B cell (primary cell): ENCODE measurements at regions not wholly inside any gene's neighbourhood (a gene's known extent, or its start where the extent isn't known, plus 50 kb on each side); places are given as distances from the start of the nearest gene placed in this dataset. TPM values are rescaled to one million over a fixed set of nuclear protein-coding genes. Genes with fewer than 3 reads are reported as not detected.

Source experiments
- small RNA-seq: library from RNA; depleted of rRNA; stranded (forward); fragments of <200 nt; gene quantifications from one replicate; pipeline ENCODE3, GENCODE V24; 2012; ENCODE audit warnings: low replicate concordance, low read depth; ENCODE audit not compliant: insufficient read length

Small RNA genes in the stretch of these regions (small RNA-seq; reads per million reads assigned to genes)
- not detected for gene MIR4532
